OCI-LY3 (cell line): ENCODE measurements at regions not wholly inside any gene's neighbourhood (a gene's known extent, or its start where the extent isn't known, plus 50 kb on each side); places are given as distances from the start of the nearest gene placed in this dataset.

Experiments used
- CTCF ChIP-seq: fragments of 200-600, 300-600 bp; sonication (generic); IDR thresholded peaks from 2 replicates; pipeline ENCODE4 v1.5.1; 2014; ENCODE audit warnings: antibody characterized with exemption, low read length, low read depth
- EZH2phosphoT487 ChIP-seq: fragments of 200-600 bp; shearing (Covaris generic); IDR thresholded peaks from 2 replicates; pipeline ENCODE4 v1.6.1; 2018; ENCODE audit warnings: antibody characterized with exemption, mixed run types, low read depth

- no peak for TF ChIP-seq CTCF
- no peak for TF ChIP-seq EZH2phosphoT487
Observed at GRCh38 chr7:46007990-46008643, 87.0 kb upstream of the IGFBP3 start.
